ENCODE measurements at regions not wholly inside any gene's neighbourhood (a gene's known extent, or its start where the extent isn't known, plus 50 kb on each side); places are given as distances from the start of the nearest gene placed in this dataset.

- DNase-seq, result no peak
- intact Hi-C loops (cut with DNase I), result no loop called here
- no peak overlapping the region for H3K4me3 ChIP-seq (replicated peaks in 1 of 3)
- no peaks in the 10 kb centered on the region for H3K9me3 ChIP-seq
- WGBS, 2 donors, result 45 to 56% methylated on average over 3 of the region's 3 CpGs
- no peaks in the 10 kb centered on the region for H3K27me3 ChIP-seq
- H3K4me1 ChIP-seq, result no peaks in the 10 kb centered on the region
- no peaks in the 10 kb centered on the region for H3K36me3 ChIP-seq
- H3K27ac ChIP-seq, result no peak overlapping the region
- no peak for TF ChIP-seq CTCF (IDR thresholded peaks at IDR 0.05)
These were observed 132.5 kb upstream of the LHCGR start for GRCh38 chr2:48888066-48888465.

- WGBS, 2 donors, result 75 to 87% methylated on average over 3 of the region's 3 CpGs
- no peak for TF ChIP-seq CTCF (IDR thresholded peaks at IDR 0.05)
- no peak for TF ChIP-seq POLR2A (IDR thresholded peaks at IDR 0.05)
- no peak overlapping the region for H3K27ac ChIP-seq
- H3K4me3 ChIP-seq (replicated peaks in 1 of 3), result no peak overlapping the region
- H3K4me1 ChIP-seq, result no peaks in the 10 kb centered on the region
- no peaks in the 10 kb centered on the region for H3K9me3 ChIP-seq
- H3K36me3 ChIP-seq, result no peaks in the 10 kb centered on the region
- no peaks in the 10 kb centered on the region for H3K27me3 ChIP-seq
- DNase-seq, result no peak
- intact Hi-C loops (cut with DNase I), result no loop called here
These were observed 131.4 kb upstream of the LHCGR start for GRCh38 chr2:48886919-48887318.

GRCh38 chr2:48885841-48886240, 130.3 kb upstream of the LHCGR start:
- Histone ChIP-seq H3K27me3 (no peaks in the 10 kb centered on the region), H3K4me3 (replicated peaks in 1 of 3) (no peak overlapping the region), H3K27ac (no peak overlapping the region), H3K9me3 (no peaks in the 10 kb centered on the region), H3K36me3 (no peaks in the 10 kb centered on the region), H3K4me1 (no peaks in the 10 kb centered on the region)
- DNase-seq, result no peak
- intact Hi-C loops (cut with DNase I), result no loop called here
- TF ChIP-seq POLR2A (IDR thresholded peaks at IDR 0.05), result no peak
- TF ChIP-seq CTCF (IDR thresholded peaks at IDR 0.05), result no peak
- 82 to 95% methylated on average over 1 of the region's 1 CpG for WGBS, 2 donors

- Histone ChIP-seq H3K9me3 (no peaks in the 10 kb centered on the region), H3K4me1 (no peaks in the 10 kb centered on the region), H3K27ac (no peak overlapping the region), H3K27me3 (no peaks in the 10 kb centered on the region), H3K4me3 (replicated peaks in 1 of 3) (no peak overlapping the region), H3K36me3 (no peaks in the 10 kb centered on the region)
- TF ChIP-seq POLR2A (IDR thresholded peaks at IDR 0.05) (no peak), CTCF (IDR thresholded peaks at IDR 0.05) (no peak)
- intact Hi-C loops (cut with DNase I), result no loop called here
- 78 to 89% methylated on average over 6 of the region's 6 CpGs for WGBS, 2 donors
- DNase-seq, result no peak
These were observed 128.1 kb upstream of the LHCGR start for GRCh38 chr2:48883661-48884060.

- Histone ChIP-seq H3K36me3 (no peaks in the 10 kb centered on the region), H3K27ac (no peak overlapping the region), H3K27me3 (no peaks in the 10 kb centered on the region), H3K4me1 (no peaks in the 10 kb centered on the region), H3K9me3 (no peaks in the 10 kb centered on the region), H3K4me3 (replicated peaks in 1 of 3) (no peak overlapping the region)
- intact Hi-C loops (cut with DNase I), result no loop called here
- DNase-seq, result no peak
- 91 to 92% methylated on average over 2 of the region's 2 CpGs for WGBS, 2 donors
- TF ChIP-seq POLR2A (IDR thresholded peaks at IDR 0.05), result no peak
- no peak for TF ChIP-seq CTCF (IDR thresholded peaks at IDR 0.05)
These were observed 118.8 kb upstream of the LHCGR start for GRCh38 chr2:48874282-48874681.

Measured in thyroid gland (tissue), 4 donors.